PC-9 (cell line): ENCODE measurements at regions not wholly inside any gene's neighbourhood (a gene's known extent, or its start where the extent isn't known, plus 50 kb on each side); places are given as distances from the start of the nearest gene placed in this dataset.

Source experiments
- CTCF ChIP-seq: fragments of 200-600 bp; sonication (generic); conservative IDR thresholded peaks from 2 replicates; pipeline ENCODE4 v1.6.1; 2017; ENCODE audit warnings: mixed run types, antibody characterized with exemption, mild to moderate bottlenecking, moderate library complexity
- EZH2 ChIP-seq: fragments of 200-600 bp; sonication (generic); IDR thresholded peaks from 2 replicates; pipeline ENCODE4 v1.8.0; 2017; ENCODE audit warnings: antibody characterized with exemption, low read depth

- 0 out of 2 replicates have a peak, but pooled peaks have one; percentile 19 for TF ChIP-seq CTCF
- no peak for TF ChIP-seq EZH2
Observed at GRCh38 chr4:147094238-147094637, 148.6 kb upstream of the TTC29 start.
